ENCODE measurements at regions not wholly inside any gene's neighbourhood (a gene's known extent, or its start where the extent isn't known, plus 50 kb on each side); places are given as distances from the start of the nearest gene placed in this dataset.

- Histone ChIP-seq H3K9me1 (ENCODE audit: control insufficient read depth, extremely low read depth, insufficient read depth, low read length) (no peaks in the 10 kb centered on the region), H3K79me2 (ENCODE audit: control insufficient read depth, insufficient read depth, low read length) (no peaks in the 10 kb centered on the region), H3K27me3 (ENCODE audit: control insufficient read depth, extremely low read depth, insufficient read depth, low read length) (no peaks in the 10 kb centered on the region), H3K36me3 (ENCODE audit: control insufficient read depth in 2 of 2, extremely low read depth in 1 of 2, insufficient read depth in 2 of 2, low read length in 2 of 2) (no peaks in the 10 kb centered on the region), H3K4me2 (ENCODE audit: control insufficient read depth, extremely low read depth, insufficient read depth, low read depth, low read length) (no peak overlapping the region), H2AFZ (ENCODE audit: control insufficient read depth, low read length) (no peak overlapping the region), H3K9ac (ENCODE audit: control insufficient read depth, extremely low read depth, insufficient read depth, low read length) (no peak overlapping the region), H3K4me3 (ENCODE audit: control insufficient read depth in 2 of 3, extremely low read depth in 1 of 3, insufficient read depth in 2 of 3, low read depth in 1 of 3, low read length in 3 of 3) (no peak overlapping the region), H3K9me3 (ENCODE audit: control insufficient read depth, low read depth, low read length) (no peaks in the 10 kb centered on the region), H3K4me1 (ENCODE audit: control insufficient read depth, extremely low read depth, insufficient read depth, low read length) (peaks cover 20% of the 10 kb centered on the region), H4K20me1 (ENCODE audit: control insufficient read depth, extremely low read depth, insufficient read depth, low read length) (no peaks in the 10 kb centered on the region), H3K27ac (ENCODE audit: control insufficient read depth, insufficient read depth, low read length) (no peak overlapping the region)
- FAIRE-seq (no peak), DNase-seq (ENCODE audit: low read depth, low spot score) (no peak)
- dilution Hi-C loops (cut with MboI; ENCODE audit: extremely low pct_ligation_motif_present, low sequenced_read_pairs): no loop called here
- TF ChIP-seq EZH2 (IDR thresholded peaks at IDR 0.05; ENCODE audit: low read length): no peak
- no peak for TF ChIP-seq CTCF (optimal IDR thresholded peaks at IDR 0.05 in 1 of 3, IDR thresholded peaks at IDR 0.05 in 1 of 3, conservative IDR thresholded peaks at IDR 0.05 in 1 of 3; ENCODE audit: extremely low read depth in 1 of 3, insufficient read depth in 2 of 3, low read length in 3 of 3)
Observed at GRCh38 chr5:36531401-36531800, 75.0 kb upstream of the SLC1A3 start.

- no peaks in the 10 kb centered on the region for H3K36me3 ChIP-seq (ENCODE audit: control insufficient read depth in 2 of 2, extremely low read depth in 1 of 2, insufficient read depth in 2 of 2, low read length in 2 of 2)
- TF ChIP-seq EZH2 (IDR thresholded peaks at IDR 0.05; ENCODE audit: low read length): no peak
- TF ChIP-seq CTCF (optimal IDR thresholded peaks at IDR 0.05 in 1 of 3, IDR thresholded peaks at IDR 0.05 in 1 of 3, conservative IDR thresholded peaks at IDR 0.05 in 1 of 3; ENCODE audit: extremely low read depth in 1 of 3, insufficient read depth in 2 of 3, low read length in 3 of 3): no peak
- no peak overlapping the region for H3K9ac ChIP-seq (ENCODE audit: control insufficient read depth, extremely low read depth, insufficient read depth, low read length)
- no peaks in the 10 kb centered on the region for H3K27me3 ChIP-seq (ENCODE audit: control insufficient read depth, extremely low read depth, insufficient read depth, low read length)
- dilution Hi-C loops (cut with MboI; ENCODE audit: extremely low pct_ligation_motif_present, low sequenced_read_pairs): no loop called here
- H3K79me2 ChIP-seq (ENCODE audit: control insufficient read depth, insufficient read depth, low read length): no peaks in the 10 kb centered on the region
- no peak for DNase-seq (ENCODE audit: low read depth, low spot score)
- peak; percentile 36 for FAIRE-seq
- no peaks in the 10 kb centered on the region for H3K9me3 ChIP-seq (ENCODE audit: control insufficient read depth, low read depth, low read length)
- H3K4me1 ChIP-seq (ENCODE audit: control insufficient read depth, extremely low read depth, insufficient read depth, low read length): peaks cover 7% of the 10 kb centered on the region
- no peaks in the 10 kb centered on the region for H4K20me1 ChIP-seq (ENCODE audit: control insufficient read depth, extremely low read depth, insufficient read depth, low read length)
- H2AFZ ChIP-seq (ENCODE audit: control insufficient read depth, low read length): peak overlapping the region; percentile 66
- H3K27ac ChIP-seq (ENCODE audit: control insufficient read depth, insufficient read depth, low read length): no peak overlapping the region
- H3K9me1 ChIP-seq (ENCODE audit: control insufficient read depth, extremely low read depth, insufficient read depth, low read length): no peaks in the 10 kb centered on the region
- H3K4me2 ChIP-seq (ENCODE audit: control insufficient read depth, extremely low read depth, insufficient read depth, low read depth, low read length): no peak overlapping the region
- no peak overlapping the region for H3K4me3 ChIP-seq (ENCODE audit: control insufficient read depth in 2 of 3, extremely low read depth in 1 of 3, insufficient read depth in 2 of 3, low read depth in 1 of 3, low read length in 3 of 3)
Observed at GRCh38 chr5:36535378-36535777, 71.0 kb upstream of the SLC1A3 start.

All from keratinocyte (primary cell).